ENCODE measurements at regions not wholly inside any gene's neighbourhood (a gene's known extent, or its start where the extent isn't known, plus 50 kb on each side); places are given as distances from the start of the nearest gene placed in this dataset.

- no peak overlapping the region for H2AK5ac ChIP-seq (ENCODE audit: insufficient read length, low read length)
- H3K27ac Mint-ChIP-seq = no peak overlapping the region
- no peak overlapping the region for H3T11ph ChIP-seq (ENCODE audit: low read length)
- no peak overlapping the region for H3K9ac ChIP-seq (ENCODE audit: extremely low read depth, insufficient read length, low read length)
- no peak overlapping the region for H3K14ac ChIP-seq (ENCODE audit: insufficient read depth, low read length)
- no peak for DNase-seq
- no peaks in the 10 kb centered on the region for H3K9me3 ChIP-seq (ENCODE audit: control insufficient read depth, low read depth, low read length)
- H3K27ac ChIP-seq (ENCODE audit: insufficient read length, low read depth, low read length) = no peak overlapping the region
- H4K20me1 ChIP-seq (ENCODE audit: control insufficient read depth, insufficient read depth, insufficient read length) = no peaks in the 10 kb centered on the region
- H2BK15ac ChIP-seq (ENCODE audit: low read depth, low read length) = no peak overlapping the region
- H3K4me3 Mint-ChIP-seq = no peak overlapping the region
- no peak overlapping the region for H2BK5ac ChIP-seq (ENCODE audit: insufficient read length, low read length)
- H2AFZ ChIP-seq (ENCODE audit: low read length) = no peak overlapping the region
- H4K8ac ChIP-seq (replicated peaks; ENCODE audit: insufficient read length, low read depth, low read length) = no peak overlapping the region
- whole genome bisulfite sequencing (ENCODE audit: extremely low coverage, insufficient read length, low lambda C conversion rate) = no CpG with 5 or more reads among the region's 2 CpGs
- H2BK12ac ChIP-seq (ENCODE audit: insufficient read length, low read depth, low read length) = no peak overlapping the region
- no peaks in the 10 kb centered on the region for H3K79me1 ChIP-seq (ENCODE audit: insufficient read depth, low read depth, low read length, poor library complexity, severe bottlenecking)
- no peak overlapping the region for H3K18ac ChIP-seq (ENCODE audit: insufficient read length, low read depth, low read length)
- H3K4me1 ChIP-seq (ENCODE audit: insufficient read depth, low read length) = peaks cover 3% of the 10 kb centered on the region; the same call in 1 of the 2 replicates
- no peak overlapping the region for H2BK120ac ChIP-seq (ENCODE audit: low read depth, low read length, poor library complexity, severe bottlenecking)
- no peak overlapping the region for H3K4me2 ChIP-seq (ENCODE audit: insufficient read depth, insufficient read length, low read length)
- H3K56ac ChIP-seq (ENCODE audit: insufficient read length, low read depth, low read length) = no peak overlapping the region
- H3K23ac ChIP-seq (ENCODE audit: insufficient read length, low read depth, low read length) = no peak overlapping the region
- H3K79me2 ChIP-seq (ENCODE audit: insufficient read depth, low read length) = no peaks in the 10 kb centered on the region
- H4K5ac ChIP-seq (ENCODE audit: insufficient read length, low read depth, low read length) = no peak overlapping the region
- no peak overlapping the region for H3K4ac ChIP-seq (ENCODE audit: low read depth, low read length)
- no peaks in the 10 kb centered on the region for H3K23me2 ChIP-seq (ENCODE audit: insufficient read length, low read depth, low read length, poor library complexity, severe bottlenecking)
- H3K9me3 Mint-ChIP-seq = no peaks in the 10 kb centered on the region; a peak in 1 of 5 replicates
- no peaks in the 10 kb centered on the region for H3K27me3 Mint-ChIP-seq (ENCODE audit: low read depth)
- no peak overlapping the region for H4K91ac ChIP-seq (ENCODE audit: insufficient read length, low read depth, low read length)
- no peaks in the 10 kb centered on the region for H3K27me3 ChIP-seq (ENCODE audit: insufficient read depth, low read length)
- no peaks in the 10 kb centered on the region for H3K36me3 Mint-ChIP-seq (ENCODE audit: insufficient read depth in 1 of 3, low read depth in 3 of 3)
- no peak overlapping the region for H2BK20ac ChIP-seq (ENCODE audit: low read depth, low read length, poor library complexity, severe bottlenecking)
- no peak for TF ChIP-seq CTCF (conservative IDR thresholded peaks at IDR 0.05)
- H3K4me1 Mint-ChIP-seq = no peaks in the 10 kb centered on the region; a peak in 1 of 4 replicates
These were observed 754.4 kb downstream of the CDH18 start for GRCh38 chr5:19233573-19233972.

Data from H9 (cell line).